ENCODE measurements at regions not wholly inside any gene's neighbourhood (a gene's known extent, or its start where the extent isn't known, plus 50 kb on each side); places are given as distances from the start of the nearest gene placed in this dataset.
A peak's percentile ranks its signal among the peaks of the same experiment; 100 is the strongest.
"Not testable (repeated sequence)": the region's sequence is repeated elsewhere in the genome, so short reads cannot be mapped to it uniquely, and the experiment has no call there.

GRCh38 chr3:35291471-35292236 lies 347.7 kb upstream of the ARPP21 start:
- DNase-seq (no peak), ATAC-seq (no peak)
- H3K4me1 Mint-ChIP-seq, result peaks cover 0 to 6% (median 4%) of the 10 kb centered on the region in 7 donors
- Histone ChIP-seq H3K27ac (ENCODE audit: low read depth, low read length) (no peak overlapping the region), H3K9me3 (ENCODE audit: control insufficient read depth in 2 of 3, low read length in 3 of 3) (no peaks in the 10 kb centered on the region), H3K4me3 (ENCODE audit: low read length) (no peak overlapping the region), H3K4me1 (ENCODE audit: control insufficient read depth in 2 of 2, insufficient read depth in 2 of 2, low read length in 2 of 2) (no peaks in the 10 kb centered on the region), H3K36me3 (ENCODE audit: control insufficient read depth in 2 of 3, insufficient read depth in 3 of 3, low read length in 3 of 3) (no peaks in the 10 kb centered on the region), H3K27me3 (ENCODE audit: control insufficient read depth in 2 of 2, insufficient read depth in 2 of 2, low read length in 2 of 2) (no peaks in the 10 kb centered on the region)
- no peaks in the 10 kb centered on the region for H3K27me3 Mint-ChIP-seq
- H3K36me3 Mint-ChIP-seq, result no peaks in the 10 kb centered on the region
- intact Hi-C loops (cut with micrococcal nuclease), result no loop called here
- ChIA-PET CTCF (no interaction called here), POLR2A (no interaction called here)
- no peak overlapping the region for H3K4me3 Mint-ChIP-seq
- peaks cover 0 to 17% (median 1%) of the 10 kb centered on the region in 11 donors for H3K9me3 Mint-ChIP-seq
- H3K27ac Mint-ChIP-seq, result no peak overlapping the region

GRCh38 chr3:35292568-35292967 lies 346.8 kb upstream of the ARPP21 start:
- H3K9me3 ChIP-seq (ENCODE audit: control insufficient read depth in 2 of 3, low read length in 3 of 3), result no peaks in the 10 kb centered on the region
- H3K4me3 Mint-ChIP-seq, result no peak overlapping the region
- no peak overlapping the region for H3K27ac Mint-ChIP-seq
- H3K9me3 Mint-ChIP-seq, result peaks cover 0 to 17% (median 1%) of the 10 kb centered on the region in 11 donors
- H3K27ac ChIP-seq (ENCODE audit: low read depth, low read length), result no peak overlapping the region
- H3K27me3 Mint-ChIP-seq, result no peaks in the 10 kb centered on the region
- no peaks in the 10 kb centered on the region for H3K36me3 ChIP-seq (ENCODE audit: control insufficient read depth in 2 of 3, insufficient read depth in 3 of 3, low read length in 3 of 3)
- peaks cover 0 to 6% (median 4%) of the 10 kb centered on the region in 7 donors for H3K4me1 Mint-ChIP-seq
- H3K27me3 ChIP-seq (ENCODE audit: control insufficient read depth in 2 of 2, insufficient read depth in 2 of 2, low read length in 2 of 2), result no peaks in the 10 kb centered on the region
- ATAC-seq, result no peak
- ChIA-PET POLR2A (no interaction called here), CTCF (no interaction called here)
- DNase-seq, result no peak
- intact Hi-C loops (cut with micrococcal nuclease), result no loop called here
- H3K36me3 Mint-ChIP-seq, result no peaks in the 10 kb centered on the region
- H3K4me3 ChIP-seq (ENCODE audit: low read length), result no peak overlapping the region
- no peaks in the 10 kb centered on the region for H3K4me1 ChIP-seq (ENCODE audit: control insufficient read depth in 2 of 2, insufficient read depth in 2 of 2, low read length in 2 of 2)

GRCh38 chr3:35295906-35296305 lies 343.4 kb upstream of the ARPP21 start:
- Histone ChIP-seq H3K36me3 (ENCODE audit: control insufficient read depth in 2 of 3, insufficient read depth in 3 of 3, low read length in 3 of 3) (no peaks in the 10 kb centered on the region), H3K4me3 (ENCODE audit: low read length) (no peak overlapping the region), H3K4me1 (ENCODE audit: control insufficient read depth in 2 of 2, insufficient read depth in 2 of 2, low read length in 2 of 2) (no peaks in the 10 kb centered on the region), H3K27me3 (ENCODE audit: control insufficient read depth in 2 of 2, insufficient read depth in 2 of 2, low read length in 2 of 2) (no peaks in the 10 kb centered on the region), H3K27ac (ENCODE audit: low read depth, low read length) (no peak overlapping the region), H3K9me3 (ENCODE audit: control insufficient read depth in 2 of 3, low read length in 3 of 3) (no peaks in the 10 kb centered on the region)
- Mint-ChIP-seq H3K36me3 (no peaks in the 10 kb centered on the region), H3K4me3 (no peak overlapping the region), H3K9me3 (peaks cover 0 to 6% (median 2%) of the 10 kb centered on the region in 11 donors), H3K27me3 (peaks cover 0 to 4% (median 0%) of the 10 kb centered on the region in 5 donors), H3K4me1 (peaks cover 0 to 6% (median 4%) of the 10 kb centered on the region in 7 donors), H3K27ac (no peak overlapping the region)
- no peak for ATAC-seq
- ChIA-PET POLR2A (no interaction called here), CTCF (no interaction called here)
- DNase-seq, result no peak
- intact Hi-C loops (cut with micrococcal nuclease), result no loop called here

- peaks cover 0 to 6% (median 4%) of the 10 kb centered on the region in 7 donors for H3K4me1 Mint-ChIP-seq
- ATAC-seq (no peak), DNase-seq (peak in 6 of 9 donors; percentile 0 to 36 (median 11))
- Histone ChIP-seq H3K9me3 (ENCODE audit: control insufficient read depth in 2 of 3, low read length in 3 of 3) (no peaks in the 10 kb centered on the region), H3K27ac (ENCODE audit: low read depth, low read length) (no peak overlapping the region), H3K27me3 (ENCODE audit: control insufficient read depth in 2 of 2, insufficient read depth in 2 of 2, low read length in 2 of 2) (no peaks in the 10 kb centered on the region), H3K4me1 (ENCODE audit: control insufficient read depth in 2 of 2, insufficient read depth in 2 of 2, low read length in 2 of 2) (no peaks in the 10 kb centered on the region), H3K4me3 (ENCODE audit: low read length) (no peak overlapping the region), H3K36me3 (ENCODE audit: control insufficient read depth in 2 of 3, insufficient read depth in 3 of 3, low read length in 3 of 3) (no peaks in the 10 kb centered on the region)
- H3K27ac Mint-ChIP-seq, result peak overlapping the region in 1 of 9 donors; percentile 17
- ChIA-PET CTCF (no interaction called here), POLR2A (no interaction called here)
- no peak overlapping the region for H3K4me3 Mint-ChIP-seq
- no peaks in the 10 kb centered on the region for H3K36me3 Mint-ChIP-seq
- H3K9me3 Mint-ChIP-seq, result peaks cover 0 to 6% (median 3%) of the 10 kb centered on the region in 11 donors
- H3K27me3 Mint-ChIP-seq, result peaks cover 0 to 4% (median 0%) of the 10 kb centered on the region in 5 donors
- intact Hi-C loops (cut with micrococcal nuclease), result no loop called here
These were observed 342.8 kb upstream of the ARPP21 start for GRCh38 chr3:35296533-35296932.

DNA sequence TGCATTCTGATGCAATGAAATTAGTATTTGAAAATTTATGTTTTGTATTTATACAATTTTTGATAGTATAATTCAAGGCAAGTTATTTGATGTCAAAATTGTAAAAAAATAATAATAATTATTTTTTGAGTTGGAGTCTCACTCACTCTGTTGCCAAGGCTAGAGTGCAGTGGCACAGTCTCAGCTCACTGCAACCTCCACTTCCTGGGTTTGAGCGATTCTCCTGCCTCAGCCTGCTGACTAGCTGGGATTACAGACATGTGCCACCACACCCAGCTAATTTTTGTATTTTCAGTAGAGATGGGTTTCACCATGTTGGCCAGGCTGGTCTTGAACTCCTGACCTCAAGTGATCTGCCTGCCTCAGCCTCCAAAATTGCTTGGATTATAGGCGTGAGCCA lies 342.4 kb upstream of the ARPP21 start:
- intact Hi-C loops (cut with micrococcal nuclease); H3K27ac Mint-ChIP-seq: not testable (repeated sequence)

GRCh38 chr3:35305406-35305805 lies 333.9 kb upstream of the ARPP21 start:
- Histone ChIP-seq H3K36me3 (ENCODE audit: control insufficient read depth in 2 of 3, insufficient read depth in 3 of 3, low read length in 3 of 3) (no peaks in the 10 kb centered on the region), H3K4me3 (ENCODE audit: low read length) (no peak overlapping the region), H3K9me3 (ENCODE audit: control insufficient read depth in 2 of 3, low read length in 3 of 3) (no peaks in the 10 kb centered on the region), H3K27ac (ENCODE audit: low read depth, low read length) (no peak overlapping the region), H3K27me3 (ENCODE audit: control insufficient read depth in 2 of 2, insufficient read depth in 2 of 2, low read length in 2 of 2) (no peaks in the 10 kb centered on the region), H3K4me1 (ENCODE audit: control insufficient read depth in 2 of 2, insufficient read depth in 2 of 2, low read length in 2 of 2) (no peaks in the 10 kb centered on the region)
- no peak for DNase-seq
- intact Hi-C loops (cut with micrococcal nuclease), result no loop called here
- Mint-ChIP-seq H3K9me3 (peaks cover 0 to 8% (median 2%) of the 10 kb centered on the region in 11 donors), H3K36me3 (no peaks in the 10 kb centered on the region), H3K27ac (no peak overlapping the region), H3K27me3 (peaks cover 0 to 4% (median 0%) of the 10 kb centered on the region in 5 donors), H3K4me1 (no peaks in the 10 kb centered on the region), H3K4me3 (no peak overlapping the region)
- ChIA-PET POLR2A (no interaction called here), CTCF (no interaction called here)
- ATAC-seq, result no peak

More for the DNA sequence above, 342.4 kb upstream of the ARPP21 start:
- H3K4me3 Mint-ChIP-seq; H3K9me3 Mint-ChIP-seq; H3K4me1 ChIP-seq (ENCODE audit: control insufficient read depth in 2 of 2, insufficient read depth in 2 of 2, low read length in 2 of 2); H3K9me3 ChIP-seq (ENCODE audit: control insufficient read depth in 2 of 3, low read length in 3 of 3); H3K4me1 Mint-ChIP-seq; H3K27ac ChIP-seq (ENCODE audit: low read depth, low read length); H3K27me3 Mint-ChIP-seq; H3K27me3 ChIP-seq (ENCODE audit: control insufficient read depth in 2 of 2, insufficient read depth in 2 of 2, low read length in 2 of 2); H3K36me3 ChIP-seq (ENCODE audit: control insufficient read depth in 2 of 3, insufficient read depth in 3 of 3, low read length in 3 of 3); CTCF ChIA-PET; POLR2A ChIA-PET; H3K4me3 ChIP-seq (ENCODE audit: low read length); DNase-seq; H3K36me3 Mint-ChIP-seq; ATAC-seq: not testable (repeated sequence)

DNA sequence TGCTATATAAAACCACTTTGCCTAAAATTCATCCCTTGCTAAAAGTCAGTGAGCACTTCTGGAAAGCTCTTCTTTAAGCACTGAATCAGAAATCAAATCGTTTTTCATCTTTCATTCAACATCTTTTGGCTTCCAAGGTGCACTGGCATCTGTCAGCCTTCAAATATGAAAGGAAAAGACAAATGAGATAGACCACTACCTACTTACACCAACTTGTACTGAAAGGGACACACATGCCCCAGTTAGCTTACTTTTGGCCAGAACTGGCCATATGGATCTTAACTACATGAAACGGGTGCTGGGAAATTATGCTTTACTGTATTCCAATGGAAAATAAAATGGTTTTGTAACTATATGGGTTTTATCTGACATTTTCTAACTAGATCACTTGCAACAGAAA lies 332.0 kb upstream of the ARPP21 start:
- Mint-ChIP-seq H3K9me3 (peaks cover 0 to 5% (median 2%) of the 10 kb centered on the region in 11 donors), H3K27ac (no peak overlapping the region), H3K36me3 (no peaks in the 10 kb centered on the region), H3K4me1 (no peaks in the 10 kb centered on the region), H3K27me3 (peaks cover 0 to 4% (median 0%) of the 10 kb centered on the region in 5 donors), H3K4me3 (no peak overlapping the region)
- Histone ChIP-seq H3K4me3 (ENCODE audit: low read length) (no peak overlapping the region), H3K9me3 (ENCODE audit: control insufficient read depth in 2 of 3, low read length in 3 of 3) (no peaks in the 10 kb centered on the region), H3K27me3 (ENCODE audit: control insufficient read depth in 2 of 2, insufficient read depth in 2 of 2, low read length in 2 of 2) (no peaks in the 10 kb centered on the region), H3K27ac (ENCODE audit: low read depth, low read length) (no peak overlapping the region), H3K36me3 (ENCODE audit: control insufficient read depth in 2 of 3, insufficient read depth in 3 of 3, low read length in 3 of 3) (no peaks in the 10 kb centered on the region), H3K4me1 (ENCODE audit: control insufficient read depth in 2 of 2, insufficient read depth in 2 of 2, low read length in 2 of 2) (no peaks in the 10 kb centered on the region)
- CTCF ChIA-PET, result no interaction called here
- intact Hi-C loops (cut with micrococcal nuclease), result no loop called here
- POLR2A ChIA-PET, result no interaction called here
- ATAC-seq (no peak), DNase-seq (no peak)

All from naive thymus-derived CD4-positive, alpha-beta T cell (primary cell).